Right ventricle myocardium superior (tissue), 1 donor: ENCODE measurements at regions not wholly inside any gene's neighbourhood (a gene's known extent, or its start where the extent isn't known, plus 50 kb on each side); places are given as distances from the start of the nearest gene placed in this dataset.
"Not testable (repeated sequence)": the region's sequence is repeated elsewhere in the genome, so short reads cannot be mapped to it uniquely, and the experiment has no call there.

Experiments
- ATAC-seq: fragments of 200-7000 bp; cut with Tn5 transposase; one replicate; pipeline ENCODE4 v1.9.1; 2020; ENCODE audit warnings: mild to moderate bottlenecking; ENCODE audit not compliant: poor library complexity
- DNase-seq: peaks from one replicate; pipeline ENCODE4 v3.0.0-alpha.2; 2020
- intact Hi-C: fragments of 100-400 bp; cut with DNase I; formaldehyde crosslinking; loops from one replicate; pipeline ENCODE4 v1.11.2; 2022
- donor health status: DM: no; HTN: yes; CAD: no; lungs with severe emphysema.

DNA sequence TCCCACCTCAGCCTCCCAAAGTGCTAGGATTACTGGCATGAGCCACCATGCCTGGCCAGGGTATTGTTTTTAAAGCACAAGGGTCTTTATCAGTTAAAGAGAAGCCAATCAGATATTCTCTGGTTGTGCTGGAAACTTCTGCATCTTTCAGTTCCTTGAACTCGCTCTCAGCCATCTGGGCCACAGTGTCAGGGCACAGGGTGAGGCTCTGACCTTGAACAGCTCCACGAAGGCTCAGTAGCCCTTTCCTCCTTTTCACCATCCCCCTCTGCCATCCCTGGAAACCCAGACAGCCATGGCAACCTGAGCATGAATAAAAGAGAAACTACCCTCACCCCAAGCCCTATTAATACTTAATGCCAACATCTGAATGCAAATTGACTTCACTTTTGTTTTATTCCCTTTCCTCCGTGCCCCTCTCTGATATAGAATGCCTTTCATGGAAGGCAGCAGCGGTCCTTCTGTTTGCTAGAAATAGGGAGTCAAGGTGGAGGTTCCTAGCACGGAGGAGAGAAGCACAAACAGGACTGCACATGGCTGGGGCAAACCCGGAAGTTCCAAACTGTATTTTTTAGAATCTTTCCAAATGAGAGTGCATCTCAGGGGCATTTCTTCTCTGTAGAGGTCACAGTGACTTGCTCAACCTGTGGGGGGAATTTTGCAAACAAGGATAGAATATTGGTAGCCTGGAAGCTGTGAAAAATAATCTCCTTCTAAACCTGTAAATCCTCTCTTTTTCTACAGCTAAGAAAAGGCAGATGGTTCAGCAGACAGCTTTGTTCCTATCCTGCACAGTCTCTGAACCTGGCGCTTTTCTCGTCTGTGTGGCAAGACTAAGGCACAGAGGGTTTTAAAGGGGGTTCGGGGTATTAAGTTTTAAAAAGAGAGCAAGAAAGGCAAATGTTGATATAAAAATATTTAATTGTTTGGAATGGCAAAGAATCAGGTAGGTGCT is 176.4 kb upstream of the RREB1 start:
- DNase-seq, result no peak
- intact Hi-C loops, result no loop called here
- no peak for ATAC-seq

DNA sequence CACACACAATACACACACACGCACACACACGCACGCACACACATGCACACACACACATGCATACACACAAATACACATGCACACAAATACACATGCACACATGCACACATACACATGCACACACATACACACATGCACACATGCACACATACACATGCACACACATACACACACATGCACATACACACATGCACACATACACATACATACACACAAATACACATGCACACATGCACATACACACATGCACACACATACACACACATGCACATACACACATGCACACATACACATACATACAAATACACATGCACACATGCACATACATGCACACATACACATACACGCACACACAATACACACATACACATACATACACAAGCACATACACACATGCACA is 175.4 kb upstream of the RREB1 start:
- ATAC-seq (no peak), DNase-seq (no peak)
- intact Hi-C loops, result no loop called here

DNA sequence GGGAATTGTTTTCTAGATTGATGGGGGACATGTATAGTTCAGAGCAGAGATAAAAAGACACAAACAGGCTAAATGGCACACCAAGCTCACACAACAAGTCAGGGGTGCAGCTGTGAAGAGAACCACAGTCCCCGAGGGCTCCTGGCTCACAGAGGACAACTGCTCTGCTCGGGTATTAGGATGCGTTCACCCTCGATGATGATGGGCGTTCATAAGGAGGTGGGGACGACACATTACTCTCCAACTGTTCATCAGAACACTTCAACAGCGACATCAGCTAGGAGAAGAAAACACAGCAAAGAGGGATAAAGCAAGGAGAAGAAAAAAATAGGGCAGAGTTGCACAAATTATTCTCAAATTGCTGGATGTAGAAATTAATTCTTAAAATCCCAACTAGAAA is 174.8 kb upstream of the RREB1 start:
- ATAC-seq (no peak), DNase-seq (no peak)
- intact Hi-C loops, result no loop called here

DNA sequence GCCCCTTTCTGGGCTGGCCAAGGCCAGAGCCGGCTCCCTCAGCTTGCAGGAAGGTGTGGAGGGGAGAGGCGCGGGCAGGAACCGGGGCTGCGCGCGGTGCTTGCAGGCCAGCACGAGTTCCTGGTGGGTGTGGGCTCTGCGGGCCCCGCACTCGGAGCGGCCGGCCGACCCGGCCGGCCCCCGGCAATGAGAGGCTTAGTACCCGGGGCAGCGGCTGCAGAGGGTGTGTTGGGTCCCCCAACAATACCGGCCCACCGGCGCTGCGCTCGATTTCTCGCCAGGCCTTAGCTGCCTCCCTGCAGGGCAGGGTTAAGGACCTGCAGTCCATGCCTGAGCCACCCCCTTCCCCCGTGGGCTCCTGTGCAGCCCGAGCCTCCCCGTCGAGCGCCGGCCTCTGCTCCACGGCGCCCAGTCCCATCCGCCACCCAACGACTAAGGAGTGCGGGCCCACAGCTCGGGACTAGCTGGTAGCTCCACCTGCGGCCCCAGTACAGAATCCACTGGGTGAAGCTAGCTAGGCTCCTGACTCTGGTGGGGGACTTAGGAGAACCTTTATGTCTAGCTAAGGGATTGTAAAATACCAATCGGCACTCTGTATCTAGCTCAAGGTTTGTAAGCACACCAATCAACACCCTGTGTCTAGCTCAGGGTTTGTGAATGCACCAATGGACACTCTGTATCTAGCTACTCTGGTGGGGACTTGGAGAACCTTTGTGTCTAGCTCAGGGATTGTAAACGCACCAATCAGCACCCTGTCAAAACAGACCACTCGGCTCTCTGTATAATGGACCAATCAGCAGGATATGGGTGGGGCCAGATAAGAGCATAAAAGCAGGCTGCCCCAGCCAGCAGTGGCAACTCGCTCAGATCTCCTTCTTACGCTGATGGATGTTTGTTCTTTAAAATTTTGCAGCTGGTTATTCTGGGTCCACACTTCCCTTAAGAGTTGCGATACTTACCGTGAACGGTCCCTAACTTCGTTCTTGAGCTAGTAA is 167.4 kb upstream of the RREB1 start:
- no peak for ATAC-seq
- intact Hi-C loops, result no loop called here

DNA sequence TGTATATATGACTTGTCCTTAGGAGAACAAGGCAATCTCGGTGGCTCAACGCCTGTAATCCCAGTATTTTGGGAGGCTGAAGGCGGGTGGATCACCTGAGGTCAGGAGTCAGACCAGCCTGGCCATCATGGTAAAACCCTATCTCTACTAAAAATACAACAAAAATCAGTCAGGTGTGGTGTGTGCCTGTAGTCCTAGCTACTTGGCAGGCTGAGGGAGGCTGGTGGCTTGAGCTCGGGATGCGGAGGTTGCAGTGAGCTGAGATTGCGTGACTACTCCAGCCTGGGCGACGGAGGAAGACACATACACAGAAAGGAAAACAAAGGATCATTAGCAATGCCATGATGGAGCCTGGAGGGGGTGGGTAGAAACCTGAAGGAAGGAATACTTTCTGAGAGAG is 166.6 kb upstream of the RREB1 start:
- ATAC-seq (no peak), DNase-seq (no peak)
- intact Hi-C loops, result no loop called here

More for the DNA sequence above, 167.4 kb upstream of the RREB1 start:
- DNase-seq, result no peak

DNA sequence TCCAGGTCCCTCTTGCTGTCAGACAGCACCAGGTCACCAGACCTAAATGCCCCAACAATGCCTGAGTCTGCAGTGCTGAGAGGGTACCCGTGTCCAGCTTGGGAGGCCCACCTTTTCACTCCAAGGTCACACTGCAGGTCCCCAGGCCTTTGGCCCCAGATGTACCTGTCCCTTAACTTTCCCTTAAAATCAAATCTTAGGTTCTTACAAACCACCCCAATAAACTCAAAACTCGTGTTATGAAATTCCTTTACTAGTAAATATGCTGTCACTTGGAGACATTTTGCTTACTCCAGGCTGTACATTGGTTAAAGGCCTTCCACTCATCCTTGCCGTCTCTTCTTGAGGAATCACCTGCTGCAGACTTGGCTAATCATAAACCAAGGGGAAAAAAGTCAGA is 165.7 kb upstream of the RREB1 start:
- ATAC-seq (no peak), DNase-seq (no peak)
- intact Hi-C loops, result no loop called here

DNA sequence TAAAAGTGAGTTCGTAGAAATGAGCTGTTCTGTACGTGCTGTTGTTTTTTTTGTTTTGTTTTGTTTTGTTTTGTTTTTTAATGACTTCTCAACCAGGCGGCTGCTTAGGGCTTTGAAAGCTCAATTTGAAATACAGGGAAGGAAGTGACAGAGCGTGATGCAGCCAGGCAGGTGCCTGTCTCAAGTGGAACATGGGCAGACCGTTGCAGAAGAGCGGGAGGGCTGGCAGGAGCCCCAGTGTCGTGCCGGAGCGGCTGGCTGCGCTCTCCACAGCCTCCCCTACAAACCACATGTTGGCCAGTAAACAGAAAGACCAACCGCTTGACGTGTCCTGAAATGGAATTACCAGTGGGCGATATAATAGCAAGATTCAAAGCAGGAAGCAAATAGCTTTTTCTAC is 164.9 kb upstream of the RREB1 start:
- intact Hi-C loops, result no loop called here
- DNase-seq (peak; percentile 78), ATAC-seq (peak; percentile 99)

DNA sequence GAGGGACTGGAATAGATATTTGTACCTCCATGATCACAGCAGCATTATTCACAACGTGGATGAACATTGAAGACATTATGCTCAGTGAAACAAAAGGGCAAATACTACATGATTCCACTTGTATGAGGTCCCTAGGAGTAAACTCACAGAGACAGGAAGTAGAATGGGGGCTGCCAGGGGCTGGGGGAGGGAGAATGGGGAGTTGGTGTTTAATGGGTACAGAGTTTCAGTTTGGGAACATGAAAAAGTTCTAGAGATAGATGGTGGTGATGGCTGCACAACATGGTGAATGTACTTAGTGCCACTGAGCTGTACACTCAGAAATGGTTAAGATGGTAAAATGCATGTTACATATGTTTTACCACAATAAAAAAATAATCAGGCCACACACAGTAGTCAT is 164.3 kb upstream of the RREB1 start:
- DNase-seq, result no peak
- intact Hi-C loops, result no loop called here
- no peak for ATAC-seq

DNA sequence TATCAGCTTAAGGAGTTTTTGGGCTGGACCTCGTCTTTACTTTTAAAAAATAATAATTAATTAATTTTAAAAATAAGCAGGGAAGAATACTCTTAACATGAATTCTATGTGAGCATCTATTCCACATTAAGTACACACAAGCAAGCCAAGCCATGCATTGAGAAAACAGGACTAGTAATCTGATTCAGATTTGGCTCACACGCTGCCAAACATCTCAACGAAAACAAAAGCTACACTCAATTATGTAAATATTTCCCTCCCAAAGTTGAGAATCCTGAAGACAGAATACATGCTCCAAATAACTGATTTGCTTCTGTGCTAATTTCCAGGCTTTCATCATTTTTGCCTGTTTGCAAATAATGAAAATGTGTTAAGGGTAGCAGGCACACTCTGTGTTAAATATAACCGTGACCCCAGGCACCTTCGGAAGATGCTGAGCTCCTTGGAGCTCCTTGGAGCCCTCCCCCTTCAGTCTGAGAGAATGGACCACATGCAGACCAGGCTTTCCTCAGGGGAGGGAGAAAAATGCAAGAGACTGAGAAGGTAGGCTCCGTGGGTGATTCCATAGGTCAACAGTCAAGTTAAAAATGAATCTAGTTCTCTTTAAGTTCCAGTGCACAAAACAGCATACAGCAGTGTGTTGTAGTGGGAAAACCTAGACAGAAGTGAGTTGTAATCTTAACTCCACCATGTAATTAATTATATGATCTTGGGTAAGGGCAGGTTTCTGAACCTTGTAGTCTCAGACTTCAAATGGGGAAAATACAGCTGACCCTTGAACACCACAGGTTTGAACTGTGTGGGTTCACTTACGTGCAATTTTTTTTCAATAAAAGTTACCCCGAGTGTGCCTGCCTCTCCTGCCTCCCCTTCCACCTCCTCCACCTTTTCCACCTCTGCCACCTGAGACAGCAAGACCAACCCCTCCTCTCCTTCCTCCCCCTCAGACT is 161.3 kb upstream of the RREB1 start:
- ATAC-seq (no peak), DNase-seq (no peak)
- intact Hi-C loops, result no loop called here

DNA sequence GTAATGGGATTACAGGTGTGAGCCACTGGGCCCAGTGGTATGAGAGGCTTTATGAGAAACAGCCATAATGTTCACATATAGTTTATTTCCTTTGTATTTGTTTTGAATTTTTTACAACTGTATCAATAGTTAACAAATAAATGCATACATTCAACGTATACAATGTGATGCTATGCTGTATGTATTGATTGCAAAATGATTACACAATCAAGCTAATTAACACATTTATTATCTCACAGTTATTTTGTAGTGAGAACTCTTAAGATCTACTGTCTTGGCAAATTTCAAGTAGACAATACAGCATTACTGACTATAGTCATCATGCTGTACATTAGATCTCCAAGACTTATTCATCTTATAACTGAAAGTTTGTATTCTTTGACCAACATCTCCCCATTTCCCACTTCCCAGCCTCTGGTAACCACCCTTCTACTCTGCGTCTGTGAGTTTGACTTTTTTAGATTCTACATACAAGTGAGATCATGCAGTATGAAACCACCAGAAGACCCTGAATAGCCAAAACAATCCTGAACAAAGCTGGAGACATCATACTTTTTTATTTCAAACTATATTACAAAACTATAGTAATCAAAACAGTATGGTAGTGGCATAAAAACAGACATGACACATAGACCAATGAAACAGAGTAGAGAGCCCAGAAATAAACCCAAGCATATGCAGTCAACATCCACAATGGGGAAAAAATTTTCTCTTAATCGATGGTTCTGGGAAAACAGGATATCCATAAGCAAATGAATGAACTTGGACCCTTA is 157.2 kb upstream of the RREB1 start:
- ATAC-seq (no peak), DNase-seq (no peak)
- intact Hi-C loops, result no loop called here

DNA sequence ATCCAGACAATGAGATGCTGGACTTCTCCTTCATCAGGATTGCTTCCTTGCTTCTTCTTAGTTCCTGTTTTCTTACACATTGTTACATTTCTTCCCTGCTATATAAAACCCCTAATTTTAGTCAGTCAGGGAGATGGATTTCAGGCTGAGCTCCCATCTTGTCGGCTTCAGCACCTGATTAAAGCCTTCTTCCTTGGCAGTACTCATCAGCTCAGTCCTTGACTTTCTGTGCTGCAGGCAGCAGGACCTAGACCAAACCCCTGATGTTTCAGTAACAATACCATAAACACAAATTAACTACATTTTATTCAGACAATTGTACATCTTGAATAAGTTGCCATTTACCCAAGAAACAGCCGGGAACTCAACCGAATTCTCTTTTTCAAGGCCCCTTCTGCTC is 156.4 kb upstream of the RREB1 start:
- intact Hi-C loops, result no loop called here
- ATAC-seq, result no peak
- no peak for DNase-seq

DNA sequence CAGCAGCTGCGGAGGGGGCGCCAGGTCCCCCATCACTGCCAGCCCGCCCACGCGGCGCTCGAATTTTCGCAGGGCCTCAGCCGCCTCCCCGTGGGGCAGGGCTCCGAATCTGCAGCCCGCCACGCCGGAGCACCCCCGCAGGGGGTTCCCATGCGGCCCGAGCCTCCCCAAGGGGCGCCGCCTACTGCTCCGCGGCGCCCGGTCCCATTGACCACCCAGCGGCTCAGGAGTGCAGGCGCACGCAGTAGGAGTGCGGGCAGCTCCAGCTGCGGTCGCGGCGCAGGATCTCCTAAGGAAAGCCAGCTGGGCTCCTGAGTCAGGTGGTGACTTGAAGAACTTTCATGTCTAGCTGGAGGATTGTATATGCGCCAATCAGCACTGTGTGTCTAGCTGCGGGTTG is 155.3 kb upstream of the RREB1 start:
- DNase-seq, result no peak
- ATAC-seq, result no peak
- intact Hi-C loops, result no loop called here

DNA sequence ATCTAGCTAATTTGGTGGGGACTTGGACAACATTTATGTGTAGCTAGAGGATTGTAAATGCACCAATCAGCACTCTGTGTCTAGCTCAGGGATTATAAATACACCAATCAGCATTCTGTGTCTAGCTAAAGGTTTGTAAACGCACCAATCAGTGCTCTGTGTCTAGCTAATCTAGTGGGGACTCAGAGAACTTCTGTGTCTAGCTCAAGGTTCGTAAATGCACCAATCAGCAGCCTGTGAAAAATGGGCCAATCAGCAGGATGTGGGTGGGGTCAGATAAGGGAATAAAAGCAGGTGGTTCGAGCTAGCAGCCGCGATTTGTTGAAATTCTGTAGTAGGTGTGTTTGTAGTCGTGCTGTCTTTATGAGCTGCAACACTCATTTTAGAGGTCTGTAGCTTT is 154.8 kb upstream of the RREB1 start:
- intact Hi-C loops, ATAC-seq, DNase-seq: not testable (repeated sequence)

DNA sequence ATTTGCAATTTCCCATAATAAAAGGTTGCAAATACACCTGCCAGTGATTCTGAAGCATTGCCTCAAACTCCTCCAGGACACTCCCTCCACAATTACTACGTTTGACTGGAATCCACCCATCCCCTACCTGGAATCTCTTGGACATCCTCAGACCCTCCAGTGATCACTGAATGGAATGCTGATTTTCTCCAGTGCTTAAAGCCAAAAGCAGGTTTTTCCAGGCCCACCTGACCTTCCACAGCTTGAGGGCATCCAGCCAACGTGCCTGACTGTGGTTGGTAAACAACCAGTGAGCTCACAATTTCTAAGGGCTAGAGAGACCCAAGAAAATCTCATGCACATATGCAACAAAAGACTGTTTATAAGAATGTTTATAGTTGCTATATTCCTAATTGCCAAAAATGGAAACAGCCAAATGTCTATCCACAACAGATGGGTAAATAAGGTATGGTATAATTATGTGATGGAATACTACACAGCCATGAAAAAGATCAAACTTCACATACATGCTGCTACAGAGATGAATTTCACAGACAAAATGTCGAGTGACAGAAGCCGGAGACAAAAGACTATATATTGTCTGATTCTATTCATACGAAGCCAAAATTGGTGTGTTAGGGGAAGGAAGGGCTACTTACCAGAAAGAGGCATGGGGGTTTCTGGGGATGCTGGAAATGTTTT is 147.1 kb upstream of the RREB1 start:
- intact Hi-C loops, result no loop called here
- no peak for ATAC-seq
- no peak for DNase-seq

DNA sequence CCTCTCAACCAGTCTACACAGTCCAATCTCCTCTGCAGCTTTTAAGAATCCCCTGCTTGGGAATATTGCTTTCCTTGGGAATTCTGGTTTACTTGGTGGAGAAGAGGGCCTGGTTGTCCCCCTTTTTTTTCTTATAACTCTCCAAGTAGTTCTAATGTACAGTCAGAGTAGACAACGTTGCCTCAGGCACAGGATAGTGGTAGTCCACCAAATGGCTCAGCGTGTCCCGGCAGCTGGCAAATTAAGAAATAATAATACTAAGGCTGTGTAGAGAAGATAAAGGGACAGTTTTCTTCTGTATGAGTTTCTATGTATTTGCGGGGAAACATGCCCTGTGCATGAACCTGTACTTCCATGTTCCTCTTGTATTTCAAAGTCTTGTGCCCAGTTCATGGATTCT is 145.7 kb upstream of the RREB1 start:
- DNase-seq (no peak), ATAC-seq (no peak)
- intact Hi-C loops, result no loop called here

DNA sequence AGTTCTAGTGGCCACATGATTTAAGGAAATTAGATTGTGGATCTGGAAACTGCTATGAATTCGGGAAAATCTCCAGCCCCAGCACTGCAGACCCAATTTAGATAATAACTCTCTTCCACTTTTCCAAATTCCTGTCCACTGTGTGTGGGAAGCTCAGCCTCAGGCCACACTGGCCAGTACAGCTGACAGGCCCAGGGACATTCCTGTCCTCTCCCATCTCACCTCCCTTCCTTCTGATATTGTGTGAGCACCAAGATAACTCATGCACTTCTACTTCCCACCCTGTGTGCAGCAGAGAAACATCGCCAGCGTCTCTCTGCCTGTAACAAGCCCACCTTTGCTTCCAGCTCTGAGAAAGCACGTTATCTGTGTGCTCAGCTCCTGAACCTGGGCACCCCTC is 145.1 kb upstream of the RREB1 start:
- intact Hi-C loops, result no loop called here
- ATAC-seq, result no peak
- DNase-seq, result no peak

DNA sequence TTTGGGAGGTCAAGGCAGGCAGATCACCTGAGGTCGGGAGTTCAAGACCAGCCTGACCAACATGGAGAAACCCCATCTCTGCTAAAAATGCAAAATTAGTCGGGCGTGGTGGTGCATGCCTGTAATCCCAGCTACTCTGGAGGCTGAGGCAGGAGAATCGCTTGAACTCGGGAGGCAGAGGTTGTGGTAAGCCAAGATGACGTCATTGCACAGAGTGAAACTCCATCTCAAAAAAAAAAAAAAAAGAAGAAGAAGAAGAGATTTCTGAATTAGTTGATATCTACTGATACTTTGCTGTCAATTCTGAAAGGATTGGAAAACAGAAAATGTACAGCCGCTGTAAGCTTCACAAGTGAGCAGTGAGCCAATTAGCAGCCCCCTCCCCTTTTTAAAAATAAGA is 144.4 kb upstream of the RREB1 start:
- DNase-seq, ATAC-seq, intact Hi-C loops: not testable (repeated sequence)
